ENCODE measurements at regions not wholly inside any gene's neighbourhood (a gene's known extent, or its start where the extent isn't known, plus 50 kb on each side); places are given as distances from the start of the nearest gene placed in this dataset.

GRCh38 chr3:130839813-130840212 lies 54.1 kb upstream of the ATP2C1 start:
- intact Hi-C loops (cut with micrococcal nuclease; ENCODE audit: unreplicated experiment), result no loop called here
- Histone ChIP-seq H3K4me1 (no peaks in the 10 kb centered on the region), H3K4me3 (ENCODE audit: low read depth, low read length) (no peak overlapping the region), H3K36me3 (ENCODE audit: control insufficient read depth, insufficient read depth, low read length) (no peaks in the 10 kb centered on the region), H3K27me3 (replicated peaks; ENCODE audit: control insufficient read depth, insufficient read depth, low read length) (no peaks in the 10 kb centered on the region), H3K9me3 (no peaks in the 10 kb centered on the region)
- Mint-ChIP-seq H3K4me1 (ENCODE audit: low read depth, unreplicated experiment) (no peaks in the 10 kb centered on the region), H3K9me3 (ENCODE audit: unreplicated experiment) (no peaks in the 10 kb centered on the region), H3K27me3 (ENCODE audit: insufficient read depth, unreplicated experiment) (peaks cover 12% of the 10 kb centered on the region), H3K36me3 (ENCODE audit: insufficient read depth, unreplicated experiment) (no peaks in the 10 kb centered on the region), H3K4me3 (ENCODE audit: unreplicated experiment) (no peak overlapping the region), H3K27ac (ENCODE audit: unreplicated experiment) (no peak overlapping the region)
- TF ChIP-seq, protein P1, sequence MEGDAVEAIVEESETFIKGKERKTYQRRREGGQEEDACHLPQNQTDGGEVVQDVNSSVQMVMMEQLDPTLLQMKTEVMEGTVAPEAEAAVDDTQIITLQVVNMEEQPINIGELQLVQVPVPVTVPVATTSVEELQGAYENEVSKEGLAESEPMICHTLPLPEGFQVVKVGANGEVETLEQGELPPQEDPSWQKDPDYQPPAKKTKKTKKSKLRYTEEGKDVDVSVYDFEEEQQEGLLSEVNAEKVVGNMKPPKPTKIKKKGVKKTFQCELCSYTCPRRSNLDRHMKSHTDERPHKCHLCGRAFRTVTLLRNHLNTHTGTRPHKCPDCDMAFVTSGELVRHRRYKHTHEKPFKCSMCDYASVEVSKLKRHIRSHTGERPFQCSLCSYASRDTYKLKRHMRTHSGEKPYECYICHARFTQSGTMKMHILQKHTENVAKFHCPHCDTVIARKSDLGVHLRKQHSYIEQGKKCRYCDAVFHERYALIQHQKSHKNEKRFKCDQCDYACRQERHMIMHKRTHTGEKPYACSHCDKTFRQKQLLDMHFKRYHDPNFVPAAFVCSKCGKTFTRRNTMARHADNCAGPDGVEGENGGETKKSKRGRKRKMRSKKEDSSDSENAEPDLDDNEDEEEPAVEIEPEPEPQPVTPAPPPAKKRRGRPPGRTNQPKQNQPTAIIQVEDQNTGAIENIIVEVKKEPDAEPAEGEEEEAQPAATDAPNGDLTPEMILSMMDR (IDR thresholded peaks at IDR 0.05; ENCODE audit: insufficient read depth in 1 of 2, low read depth in 1 of 2, low read length in 1 of 2, severe bottlenecking in 1 of 2, unreplicated experiment in 1 of 2), result no peak
- no peak for DNase-seq
- ChIA-PET CTCF (no interaction called here), POLR2A (no interaction called here)
- BruUV-seq (replicated peaks), result no TSS peak

- no peaks in the 10 kb centered on the region for H3K36me3 Mint-ChIP-seq (ENCODE audit: insufficient read depth, unreplicated experiment)
- H3K27me3 ChIP-seq (replicated peaks; ENCODE audit: control insufficient read depth, insufficient read depth, low read length), result no peaks in the 10 kb centered on the region
- no peak overlapping the region for H3K4me3 Mint-ChIP-seq (ENCODE audit: unreplicated experiment)
- H3K27ac Mint-ChIP-seq (ENCODE audit: unreplicated experiment), result no peak overlapping the region
- H3K9me3 Mint-ChIP-seq (ENCODE audit: unreplicated experiment), result no peaks in the 10 kb centered on the region
- peaks cover 16% of the 10 kb centered on the region for H3K27me3 Mint-ChIP-seq (ENCODE audit: insufficient read depth, unreplicated experiment)
- no peaks in the 10 kb centered on the region for H3K9me3 ChIP-seq
- H3K4me1 ChIP-seq, result no peaks in the 10 kb centered on the region
- no peaks in the 10 kb centered on the region for H3K36me3 ChIP-seq (ENCODE audit: control insufficient read depth, insufficient read depth, low read length)
- intact Hi-C loops (cut with micrococcal nuclease; ENCODE audit: unreplicated experiment), result no loop called here
- H3K4me1 Mint-ChIP-seq (ENCODE audit: low read depth, unreplicated experiment), result no peaks in the 10 kb centered on the region
- TF ChIP-seq, protein P1 (IDR thresholded peaks at IDR 0.05; ENCODE audit: insufficient read depth in 1 of 2, low read depth in 1 of 2, low read length in 1 of 2, severe bottlenecking in 1 of 2, unreplicated experiment in 1 of 2), result no peak
- ChIA-PET POLR2A (no interaction called here), CTCF (no interaction called here)
- no TSS peak for BruUV-seq (replicated peaks)
- DNase-seq, result no peak
- H3K4me3 ChIP-seq (ENCODE audit: low read depth, low read length), result no peak overlapping the region
These were observed 52.5 kb upstream of the ATP2C1 start for GRCh38 chr3:130841357-130841756.

GRCh38 chr3:130843441-130843840 lies 50.4 kb upstream of the ATP2C1 start:
- POLR2A ChIA-PET, result no interaction called here
- no peaks in the 10 kb centered on the region for H3K9me3 ChIP-seq

More at GRCh38 chr3:130843441-130843840, 50.4 kb upstream of the ATP2C1 start:
- H3K4me1 Mint-ChIP-seq (ENCODE audit: low read depth, unreplicated experiment), result no peaks in the 10 kb centered on the region
- peaks cover 14% of the 10 kb centered on the region for H3K27me3 Mint-ChIP-seq (ENCODE audit: insufficient read depth, unreplicated experiment)
- BruUV-seq (replicated peaks), result no TSS peak
- H3K27ac Mint-ChIP-seq (ENCODE audit: unreplicated experiment), result no peak overlapping the region
- CTCF ChIA-PET, result no interaction called here
- Histone ChIP-seq H3K27me3 (replicated peaks; ENCODE audit: control insufficient read depth, insufficient read depth, low read length) (no peaks in the 10 kb centered on the region), H3K4me3 (ENCODE audit: low read depth, low read length) (no peak overlapping the region), H3K36me3 (ENCODE audit: control insufficient read depth, insufficient read depth, low read length) (no peaks in the 10 kb centered on the region), H3K4me1 (no peaks in the 10 kb centered on the region)
- no peaks in the 10 kb centered on the region for H3K36me3 Mint-ChIP-seq (ENCODE audit: insufficient read depth, unreplicated experiment)
- no peak for DNase-seq
- intact Hi-C loops (cut with micrococcal nuclease; ENCODE audit: unreplicated experiment), result no loop called here
- H3K9me3 Mint-ChIP-seq (ENCODE audit: unreplicated experiment), result no peaks in the 10 kb centered on the region
- TF ChIP-seq, protein P1 (IDR thresholded peaks at IDR 0.05; ENCODE audit: insufficient read depth in 1 of 2, low read depth in 1 of 2, low read length in 1 of 2, severe bottlenecking in 1 of 2, unreplicated experiment in 1 of 2), result no peak
- no peak overlapping the region for H3K4me3 Mint-ChIP-seq (ENCODE audit: unreplicated experiment)

Data from Caco-2 (cell line).